Neural cell (in vitro differentiated cells): ENCODE measurements at regions not wholly inside any gene's neighbourhood (a gene's known extent, or its start where the extent isn't known, plus 50 kb on each side); places are given as distances from the start of the nearest gene placed in this dataset.

Experiments
- H2AFZ ChIP-seq: fragments of 200-600, 300-800 bp; sonication (generic), shearing (Covaris generic); 2 replicates; pipeline ENCODE4 v1.6.0; 2014; ENCODE audit warnings: low read depth, mild to moderate bottlenecking, antibody characterized with exemption, low read length, moderate library complexity
- H3F3A ChIP-seq: fragments of 200-600 bp; shearing (Covaris generic); 2 replicates; pipeline ENCODE4 v1.6.1; 2016; ENCODE audit warnings: mild to moderate bottlenecking, moderate library complexity, mixed read lengths, antibody characterized with exemption, low read length; ENCODE audit not compliant: insufficient read depth, poor library complexity, severe bottlenecking
- H3K27ac ChIP-seq: fragments of 200-600, 300-800 bp; sonication (generic), shearing (Covaris generic); 2 replicates; pipeline ENCODE4 v1.5.1; 2014; ENCODE audit warnings: mild to moderate bottlenecking, low read length, moderate library complexity
- H3K27me3 ChIP-seq: fragments of 300-800, 200-600 bp; sonication (generic), shearing (Covaris generic); 2 replicates; pipeline ENCODE4 v1.6.0; 2014; ENCODE audit warnings: mild to moderate bottlenecking, low read depth, low read length, moderate library complexity; ENCODE audit not compliant: insufficient read depth
- H3K36me3 ChIP-seq: fragments of 300-800, 200-600 bp; sonication (generic), shearing (Covaris generic); 2 replicates; pipeline ENCODE4 v1.5.1; 2014; ENCODE audit warnings: mild to moderate bottlenecking, antibody characterized with exemption, low read length, moderate library complexity; ENCODE audit not compliant: insufficient read depth
- H3K4me2 ChIP-seq: fragments of 300-800, 200-600 bp; sonication (generic), shearing (Covaris generic); 2 replicates; pipeline ENCODE4 v1.6.0; 2014; ENCODE audit warnings: mild to moderate bottlenecking, low read length
- H3K4me3 ChIP-seq: fragments of 300-800, 200-600 bp; sonication (generic), shearing (Covaris generic); 2 replicates; pipeline ENCODE4 v1.5.1; 2014; ENCODE audit warnings: mild to moderate bottlenecking, low read length, moderate library complexity
- H3K79me2 ChIP-seq: fragments of 200-600 bp; shearing (Covaris generic); replicated peaks from 2 replicates; pipeline ENCODE4 v1.6.0; 2014; ENCODE audit warnings: mild to moderate bottlenecking, low read length, moderate library complexity; ENCODE audit not compliant: insufficient read depth
- H3K9ac ChIP-seq: fragments of 300-800, 200-600 bp; sonication (generic), shearing (Covaris generic); 2 replicates; pipeline ENCODE4 v1.6.1; 2016; ENCODE audit warnings: mild to moderate bottlenecking, low read length, mixed read lengths
- H3K9me2 ChIP-seq: fragments of 200-600 bp; shearing (Covaris generic); 2 replicates; pipeline ENCODE4 v1.6.1; 2016; ENCODE audit warnings: mild to moderate bottlenecking, low read length, mixed read lengths; ENCODE audit not compliant: insufficient read depth
- H3K9me3 ChIP-seq: fragments of 200-600, 300-800 bp; sonication (generic), shearing (Covaris generic); 2 replicates; pipeline ENCODE4 v1.6.1; 2016; ENCODE audit warnings: mild to moderate bottlenecking, mixed run types, low read length, moderate library complexity, mixed read lengths
- H4K20me1 ChIP-seq: fragments of 200-600 bp; shearing (Covaris generic); 2 replicates; pipeline ENCODE4 v1.6.1; 2016; ENCODE audit warnings: mild to moderate bottlenecking, mixed run types; ENCODE audit not compliant: insufficient read depth
- EP300 ChIP-seq: fragments of 450-650 bp; conservative IDR thresholded peaks from 2 replicates; pipeline ENCODE4 v1.6.1; 2014; ENCODE audit warnings: antibody characterized with exemption, mild to moderate bottlenecking, moderate library complexity; ENCODE audit not compliant: poor library complexity, severe bottlenecking
- EZH2 ChIP-seq: fragments of 200-600, 300-800 bp; shearing (Covaris generic), sonication (generic); IDR thresholded peaks from 2 replicates; pipeline ENCODE4 v1.6.1; 2014; ENCODE audit warnings: antibody characterized with exemption, low read length, borderline replicate concordance, mild to moderate bottlenecking; ENCODE audit not compliant: insufficient read depth, poor library complexity, severe bottlenecking
- MXI1 ChIP-seq: fragments of 450-650 bp; conservative IDR thresholded peaks from 2 replicates; pipeline ENCODE4 v1.6.1; 2014; ENCODE audit warnings: antibody characterized with exemption, mild to moderate bottlenecking; ENCODE audit not compliant: poor library complexity, severe bottlenecking
- POLR2AphosphoS5 ChIP-seq: IDR thresholded peaks from 2 replicates; pipeline ENCODE4 v1.6.1; 2012
- RAD21 ChIP-seq: fragments of 450-650 bp; conservative IDR thresholded peaks from 2 replicates; pipeline ENCODE4 v1.6.1; 2014; ENCODE audit warnings: antibody characterized with exemption, mild to moderate bottlenecking, moderate library complexity
- SMC3 ChIP-seq: fragments of 450-650 bp; conservative IDR thresholded peaks from 2 replicates; pipeline ENCODE4 v1.6.1; 2014; ENCODE audit warnings: antibody characterized with exemption, mild to moderate bottlenecking, moderate library complexity; ENCODE audit not compliant: poor library complexity
- TAF1 ChIP-seq: IDR thresholded peaks from 2 replicates; pipeline ENCODE4 v1.6.1; 2012; ENCODE audit warnings: low read depth
- TF ChIP-seq, protein P1 (sequence below): fragments of 450-650 bp; IDR thresholded peaks from 2 replicates; pipeline ENCODE4 v1.5.1; 2014; ENCODE audit warnings: antibody characterized with exemption, mild to moderate bottlenecking, moderate library complexity; ENCODE audit not compliant: poor library complexity, severe bottlenecking
- TF ChIP-seq, protein P2 (sequence below): IDR thresholded peaks from 2 replicates; pipeline ENCODE4 v1.6.1; 2012; ENCODE audit warnings: borderline replicate concordance

DNA sequence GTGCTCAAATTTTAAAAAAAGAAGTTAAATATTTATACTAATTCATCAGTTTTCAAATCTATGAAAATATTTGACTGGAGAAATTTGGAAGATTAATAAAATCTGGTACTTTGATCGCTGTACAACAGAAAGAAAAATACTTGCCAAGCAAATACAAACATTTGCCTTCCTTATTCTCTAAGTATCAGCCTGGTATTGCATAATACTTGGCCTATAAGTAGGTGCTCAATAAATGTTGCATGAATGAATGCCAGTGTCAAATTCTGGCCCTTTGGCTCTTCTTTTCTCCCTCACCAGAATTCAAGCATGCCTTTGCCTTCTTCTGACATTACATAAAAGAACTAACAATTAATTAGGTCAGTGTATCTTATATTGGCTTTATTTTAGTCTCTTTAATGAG is 601.7 kb upstream of the GBE1 start:
- no peaks in the 10 kb centered on the region for H3K79me2 ChIP-seq
- no peaks in the 10 kb centered on the region for H3K9me3 ChIP-seq
- H3F3A ChIP-seq, result no peaks in the 10 kb centered on the region
- no peak overlapping the region for H3K4me3 ChIP-seq
- H3K9me2 ChIP-seq, result no peaks in the 10 kb centered on the region
- H3K36me3 ChIP-seq, result no peaks in the 10 kb centered on the region
- TF ChIP-seq POLR2AphosphoS5 (no peak), EP300 (no peak), RAD21 (no peak), EZH2 (no peak), SMC3 (no peak), TAF1 (no peak), MXI1 (no peak)
- TF ChIP-seq, protein P1, sequence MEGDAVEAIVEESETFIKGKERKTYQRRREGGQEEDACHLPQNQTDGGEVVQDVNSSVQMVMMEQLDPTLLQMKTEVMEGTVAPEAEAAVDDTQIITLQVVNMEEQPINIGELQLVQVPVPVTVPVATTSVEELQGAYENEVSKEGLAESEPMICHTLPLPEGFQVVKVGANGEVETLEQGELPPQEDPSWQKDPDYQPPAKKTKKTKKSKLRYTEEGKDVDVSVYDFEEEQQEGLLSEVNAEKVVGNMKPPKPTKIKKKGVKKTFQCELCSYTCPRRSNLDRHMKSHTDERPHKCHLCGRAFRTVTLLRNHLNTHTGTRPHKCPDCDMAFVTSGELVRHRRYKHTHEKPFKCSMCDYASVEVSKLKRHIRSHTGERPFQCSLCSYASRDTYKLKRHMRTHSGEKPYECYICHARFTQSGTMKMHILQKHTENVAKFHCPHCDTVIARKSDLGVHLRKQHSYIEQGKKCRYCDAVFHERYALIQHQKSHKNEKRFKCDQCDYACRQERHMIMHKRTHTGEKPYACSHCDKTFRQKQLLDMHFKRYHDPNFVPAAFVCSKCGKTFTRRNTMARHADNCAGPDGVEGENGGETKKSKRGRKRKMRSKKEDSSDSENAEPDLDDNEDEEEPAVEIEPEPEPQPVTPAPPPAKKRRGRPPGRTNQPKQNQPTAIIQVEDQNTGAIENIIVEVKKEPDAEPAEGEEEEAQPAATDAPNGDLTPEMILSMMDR, result no peak
- TF ChIP-seq, protein P2, sequence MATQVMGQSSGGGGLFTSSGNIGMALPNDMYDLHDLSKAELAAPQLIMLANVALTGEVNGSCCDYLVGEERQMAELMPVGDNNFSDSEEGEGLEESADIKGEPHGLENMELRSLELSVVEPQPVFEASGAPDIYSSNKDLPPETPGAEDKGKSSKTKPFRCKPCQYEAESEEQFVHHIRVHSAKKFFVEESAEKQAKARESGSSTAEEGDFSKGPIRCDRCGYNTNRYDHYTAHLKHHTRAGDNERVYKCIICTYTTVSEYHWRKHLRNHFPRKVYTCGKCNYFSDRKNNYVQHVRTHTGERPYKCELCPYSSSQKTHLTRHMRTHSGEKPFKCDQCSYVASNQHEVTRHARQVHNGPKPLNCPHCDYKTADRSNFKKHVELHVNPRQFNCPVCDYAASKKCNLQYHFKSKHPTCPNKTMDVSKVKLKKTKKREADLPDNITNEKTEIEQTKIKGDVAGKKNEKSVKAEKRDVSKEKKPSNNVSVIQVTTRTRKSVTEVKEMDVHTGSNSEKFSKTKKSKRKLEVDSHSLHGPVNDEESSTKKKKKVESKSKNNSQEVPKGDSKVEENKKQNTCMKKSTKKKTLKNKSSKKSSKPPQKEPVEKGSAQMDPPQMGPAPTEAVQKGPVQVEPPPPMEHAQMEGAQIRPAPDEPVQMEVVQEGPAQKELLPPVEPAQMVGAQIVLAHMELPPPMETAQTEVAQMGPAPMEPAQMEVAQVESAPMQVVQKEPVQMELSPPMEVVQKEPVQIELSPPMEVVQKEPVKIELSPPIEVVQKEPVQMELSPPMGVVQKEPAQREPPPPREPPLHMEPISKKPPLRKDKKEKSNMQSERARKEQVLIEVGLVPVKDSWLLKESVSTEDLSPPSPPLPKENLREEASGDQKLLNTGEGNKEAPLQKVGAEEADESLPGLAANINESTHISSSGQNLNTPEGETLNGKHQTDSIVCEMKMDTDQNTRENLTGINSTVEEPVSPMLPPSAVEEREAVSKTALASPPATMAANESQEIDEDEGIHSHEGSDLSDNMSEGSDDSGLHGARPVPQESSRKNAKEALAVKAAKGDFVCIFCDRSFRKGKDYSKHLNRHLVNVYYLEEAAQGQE, result no peak
- H3K27me3 ChIP-seq, result no peaks in the 10 kb centered on the region
- no peak overlapping the region for H3K9ac ChIP-seq
- H4K20me1 ChIP-seq, result no peaks in the 10 kb centered on the region
- no peak overlapping the region for H3K4me2 ChIP-seq
- no peak overlapping the region for H3K27ac ChIP-seq
- H2AFZ ChIP-seq, result no peak overlapping the region

DNA sequence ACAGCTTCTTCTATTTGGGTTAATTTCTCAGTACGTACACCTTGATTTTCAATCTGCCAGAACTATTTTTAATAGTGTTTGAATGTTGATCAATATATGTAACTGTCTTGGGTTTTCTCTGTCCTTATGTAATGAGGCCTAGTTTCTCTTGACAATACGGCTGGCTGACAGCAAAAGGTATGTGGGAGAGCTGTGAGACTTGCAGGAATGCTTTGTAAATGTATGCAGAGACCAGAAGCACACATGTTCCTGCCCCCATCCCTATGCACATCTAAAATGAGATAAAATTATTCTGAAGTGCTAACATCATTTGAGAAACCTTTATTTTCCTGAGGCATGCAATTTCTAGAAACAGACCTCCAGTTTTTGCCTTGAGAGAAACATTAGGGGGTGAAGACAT is 593.8 kb upstream of the GBE1 start:
- H3K36me3 ChIP-seq, result no peaks in the 10 kb centered on the region
- no peak overlapping the region for H3K4me3 ChIP-seq
- no peak overlapping the region for H2AFZ ChIP-seq
- no peaks in the 10 kb centered on the region for H3K9me2 ChIP-seq
- H3K4me2 ChIP-seq, result no peak overlapping the region
- H3K9me3 ChIP-seq, result no peaks in the 10 kb centered on the region
- TF ChIP-seq MXI1 (no peak), SMC3 (no peak), TAF1 (no peak), EZH2 (no peak), POLR2AphosphoS5 (no peak), EP300 (no peak), RAD21 (no peak)
- TF ChIP-seq, protein P1, result no peak
- no peaks in the 10 kb centered on the region for H4K20me1 ChIP-seq
- no peaks in the 10 kb centered on the region for H3F3A ChIP-seq
- H3K9ac ChIP-seq, result no peak overlapping the region
- no peak overlapping the region for H3K27ac ChIP-seq
- H3K79me2 ChIP-seq, result no peaks in the 10 kb centered on the region
- H3K27me3 ChIP-seq, result no peaks in the 10 kb centered on the region
